ENCODE measurements at regions not wholly inside any gene's neighbourhood (a gene's known extent, or its start where the extent isn't known, plus 50 kb on each side); places are given as distances from the start of the nearest gene placed in this dataset.

DNA sequence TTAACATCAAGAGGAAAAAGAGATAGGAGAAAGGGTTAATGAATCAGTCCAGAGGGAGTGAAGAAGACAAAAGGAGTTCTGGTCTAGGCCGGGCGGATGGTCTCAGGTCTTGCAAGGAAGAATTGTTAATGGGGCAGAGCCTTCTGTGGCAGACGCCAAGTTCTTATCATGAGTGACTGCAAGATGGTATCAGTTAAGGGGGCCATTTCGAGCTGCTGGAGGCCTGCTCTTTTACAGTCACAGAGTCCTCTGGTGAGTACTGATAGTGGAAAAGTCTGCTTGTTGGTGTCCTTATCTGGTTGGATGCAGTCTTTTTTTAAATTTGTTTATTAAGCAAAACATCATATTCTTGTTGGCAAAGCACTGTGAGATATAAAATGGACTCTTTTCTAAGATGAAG lies 590.9 kb upstream of the SGCG start:
- TF ChIP-seq, protein P1, sequence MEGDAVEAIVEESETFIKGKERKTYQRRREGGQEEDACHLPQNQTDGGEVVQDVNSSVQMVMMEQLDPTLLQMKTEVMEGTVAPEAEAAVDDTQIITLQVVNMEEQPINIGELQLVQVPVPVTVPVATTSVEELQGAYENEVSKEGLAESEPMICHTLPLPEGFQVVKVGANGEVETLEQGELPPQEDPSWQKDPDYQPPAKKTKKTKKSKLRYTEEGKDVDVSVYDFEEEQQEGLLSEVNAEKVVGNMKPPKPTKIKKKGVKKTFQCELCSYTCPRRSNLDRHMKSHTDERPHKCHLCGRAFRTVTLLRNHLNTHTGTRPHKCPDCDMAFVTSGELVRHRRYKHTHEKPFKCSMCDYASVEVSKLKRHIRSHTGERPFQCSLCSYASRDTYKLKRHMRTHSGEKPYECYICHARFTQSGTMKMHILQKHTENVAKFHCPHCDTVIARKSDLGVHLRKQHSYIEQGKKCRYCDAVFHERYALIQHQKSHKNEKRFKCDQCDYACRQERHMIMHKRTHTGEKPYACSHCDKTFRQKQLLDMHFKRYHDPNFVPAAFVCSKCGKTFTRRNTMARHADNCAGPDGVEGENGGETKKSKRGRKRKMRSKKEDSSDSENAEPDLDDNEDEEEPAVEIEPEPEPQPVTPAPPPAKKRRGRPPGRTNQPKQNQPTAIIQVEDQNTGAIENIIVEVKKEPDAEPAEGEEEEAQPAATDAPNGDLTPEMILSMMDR (IDR thresholded peaks at IDR 0.05), result no peak
- no peak for TF ChIP-seq POLR2A (IDR thresholded peaks at IDR 0.05)
- TF ChIP-seq POLR2AphosphoS5 (IDR thresholded peaks at IDR 0.05), result no peak
- no peak for TF ChIP-seq EP300 (IDR thresholded peaks at IDR 0.05)
